NCI-H526 treated with DMSO at 0.1 percent for 48 hours (cell line): ENCODE measurements at regions not wholly inside any gene's neighbourhood (a gene's known extent, or its start where the extent isn't known, plus 50 kb on each side); places are given as distances from the start of the nearest gene placed in this dataset.

Experiments used
- DNase-seq: peaks from one replicate; lab custom pipeline; 2025; lab: John Stamatoyannopoulos, UW

GRCh38 chr5:159536646-159537045 is 206.4 kb upstream of the IL12B start:
- no peak for DNase-seq

GRCh38 chr5:159539678-159540077 is 209.4 kb upstream of the IL12B start:
- DNase-seq, result no peak

GRCh38 chr5:159543326-159543725 is 213.0 kb upstream of the IL12B start:
- no peak for DNase-seq

- no peak for DNase-seq
Observed at GRCh38 chr5:159545156-159545555, 214.9 kb upstream of the IL12B start.

GRCh38 chr5:159547466-159548195 is 217.3 kb upstream of the IL12B start:
- no peak for DNase-seq

- no peak for DNase-seq
Observed at GRCh38 chr5:159548517-159548916, 218.2 kb upstream of the IL12B start.

GRCh38 chr5:159549046-159549445 is 218.8 kb upstream of the IL12B start:
- DNase-seq, result no peak

- DNase-seq, result no peak
Observed at GRCh38 chr5:159550951-159551350, 220.7 kb upstream of the IL12B start.

- DNase-seq, result no peak
Observed at GRCh38 chr5:159552751-159553150, 222.5 kb upstream of the IL12B start.

GRCh38 chr5:159553792-159554191 is 223.5 kb upstream of the IL12B start:
- DNase-seq, result no peak

- no peak for DNase-seq
Observed at GRCh38 chr5:159555084-159555483, 224.8 kb upstream of the IL12B start.

- DNase-seq, result no peak
Observed at GRCh38 chr5:159559337-159559736, 229.1 kb upstream of the IL12B start.

GRCh38 chr5:159560088-159560487 is 229.8 kb upstream of the IL12B start:
- DNase-seq, result no peak

GRCh38 chr5:159564031-159564430 is 233.7 kb upstream of the IL12B start:
- no peak for DNase-seq

- peak; percentile 70 for DNase-seq
Observed at GRCh38 chr5:159566832-159567231, 236.5 kb upstream of the IL12B start.

- peak; percentile 3 for DNase-seq
Observed at GRCh38 chr5:159567461-159567860, 237.2 kb upstream of the IL12B start.

- peak; percentile 20 for DNase-seq
Observed at GRCh38 chr5:159571501-159572244, 241.4 kb upstream of the IL12B start.

- DNase-seq, result no peak
Observed at GRCh38 chr5:159576902-159577301, 246.6 kb upstream of the IL12B start.

GRCh38 chr5:159581502-159582249 is 251.4 kb upstream of the IL12B start:
- no peak for DNase-seq

- DNase-seq, result no peak
Observed at GRCh38 chr5:159582756-159583541, 252.7 kb upstream of the IL12B start.

GRCh38 chr5:159586921-159587320 is 256.6 kb upstream of the IL12B start:
- DNase-seq, result no peak

- no peak for DNase-seq
Observed at GRCh38 chr5:159588941-159589340, 258.7 kb upstream of the IL12B start.
